Neural progenitor cell (in vitro differentiated cells): ENCODE measurements at regions not wholly inside any gene's neighbourhood (a gene's known extent, or its start where the extent isn't known, plus 50 kb on each side); places are given as distances from the start of the nearest gene placed in this dataset.

Experiments used
- DNase-seq: peaks from one replicate; pipeline ENCODE4 v3.0.0-alpha.2; 2016; ENCODE audit warnings: low spot score
- H2AFZ ChIP-seq: fragments of 200-600 bp; sonication (generic); replicated peaks from 2 replicates; pipeline ENCODE4 v1.6.1; 2016; ENCODE audit warnings: antibody characterized with exemption
- H3F3A ChIP-seq: fragments of 200-600 bp; sonication (generic); 2 replicates; pipeline ENCODE4 v1.6.1; 2016; ENCODE audit warnings: antibody characterized with exemption, low read depth
- H3K27ac ChIP-seq: fragments of 200-600 bp; sonication (generic); 2 replicates; pipeline ENCODE4 v1.5.1; 2016; ENCODE audit warnings: mild to moderate bottlenecking
- H3K27me3 ChIP-seq: fragments of 200-600 bp; sonication (generic); 2 replicates; pipeline ENCODE4 v1.6.1; 2016; ENCODE audit warnings: mild to moderate bottlenecking, moderate library complexity
- H3K36me3 ChIP-seq: fragments of 200-600 bp; sonication (generic); 2 replicates; pipeline ENCODE4 v1.5.1; 2016
- H3K4me1 ChIP-seq: fragments of 200-600 bp; sonication (generic); 2 replicates; pipeline ENCODE4 v1.6.1; 2016; ENCODE audit warnings: mixed run types
- H3K4me2 ChIP-seq: fragments of 200-600 bp; sonication (generic); 2 replicates; pipeline ENCODE4 v1.6.1; 2016
- H3K4me3 ChIP-seq: fragments of 200-600 bp; sonication (generic); 2 replicates; pipeline ENCODE4 v1.5.1; 2016
- H3K79me2 ChIP-seq: fragments of 200-600 bp; sonication (generic); 2 replicates; pipeline ENCODE4 v1.6.1; 2016; ENCODE audit warnings: low read depth
- H3K9ac ChIP-seq: fragments of 200-600 bp; sonication (generic); 2 replicates; pipeline ENCODE4 v1.6.1; 2016
- H3K9me3 ChIP-seq: fragments of 200-600 bp; sonication (generic); 2 replicates; pipeline ENCODE4 v1.5.1; 2016; ENCODE audit warnings: low read depth
- H4K20me1 ChIP-seq: fragments of 200-600 bp; sonication (generic); 2 replicates; pipeline ENCODE4 v1.6.1; 2016; ENCODE audit warnings: low read depth
- H3K27ac Mint-ChIP-seq: 3 replicates; pipeline ENCODE4 v1.8.0; 2021; ENCODE audit warnings: mixed read lengths
- H3K27me3 Mint-ChIP-seq: 2 replicates; pipeline ENCODE4 v1.8.0; 2022; ENCODE audit warnings: low read depth, mild to moderate bottlenecking, inconsistent platforms, moderate library complexity, mixed read lengths; ENCODE audit not compliant: insufficient read depth
- H3K36me3 Mint-ChIP-seq: 3 replicates; pipeline ENCODE4 v1.8.0; 2021; ENCODE audit warnings: mixed read lengths
- H3K4me1 Mint-ChIP-seq: 3 replicates; pipeline ENCODE4 v1.8.0; 2021; ENCODE audit warnings: mixed read lengths
- H3K4me3 Mint-ChIP-seq: 3 replicates; pipeline ENCODE4 v1.8.0; 2021; ENCODE audit warnings: mild to moderate bottlenecking, moderate library complexity, mixed read lengths
- H3K9me3 Mint-ChIP-seq: 3 replicates; pipeline ENCODE4 v1.8.0; 2020; ENCODE audit warnings: mixed read lengths
- EZH2 ChIP-seq: fragments of 200-600 bp; sonication (generic); IDR thresholded peaks from 2 replicates; pipeline ENCODE4 v1.6.1; 2017; ENCODE audit warnings: antibody characterized with exemption, mild to moderate bottlenecking, moderate library complexity
- EZH2phosphoT487 ChIP-seq: fragments of 200-600 bp; sonication (generic); IDR thresholded peaks from 2 replicates; pipeline ENCODE4 v1.6.1; 2017; ENCODE audit warnings: antibody characterized with exemption
- TF ChIP-seq, protein P1 (sequence below): fragments of 200-600 bp; sonication (generic); IDR thresholded peaks from 2 replicates; pipeline ENCODE4 v1.5.1; 2017; ENCODE audit warnings: antibody characterized with exemption, mild to moderate bottlenecking

DNA sequence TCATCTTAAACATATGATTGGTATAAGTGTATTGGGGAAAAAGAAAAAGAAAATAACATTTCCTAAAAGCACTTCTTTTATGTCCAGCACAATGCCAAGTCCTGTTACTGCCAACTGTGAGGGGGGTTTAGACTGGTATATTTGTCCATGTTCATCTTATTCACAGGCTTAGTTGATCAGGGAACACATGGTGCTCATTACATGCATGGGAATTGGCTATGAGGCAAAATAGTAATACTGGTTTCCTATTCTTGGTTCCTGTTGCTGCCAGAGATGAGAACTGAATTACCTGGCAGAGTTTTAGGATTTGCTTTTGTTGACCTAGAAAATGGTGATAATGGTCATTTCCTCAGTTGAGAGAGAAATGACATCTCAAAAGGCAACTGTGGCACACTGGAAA, 398.8 kb downstream of the DUSP10 start:
- H3K9me3 ChIP-seq: no peaks in the 10 kb centered on the region
- H3K9ac ChIP-seq: no peak overlapping the region
- H3K79me2 ChIP-seq: no peaks in the 10 kb centered on the region
- no peaks in the 10 kb centered on the region for H3K27me3 ChIP-seq
- no peak overlapping the region for H3K27ac Mint-ChIP-seq
- H3K4me1 Mint-ChIP-seq: no peaks in the 10 kb centered on the region
- H3K4me2 ChIP-seq: no peak overlapping the region
- H3F3A ChIP-seq: no peaks in the 10 kb centered on the region
- H4K20me1 ChIP-seq: no peaks in the 10 kb centered on the region
- no peaks in the 10 kb centered on the region for H3K36me3 ChIP-seq
- DNase-seq: no peak
- H3K27ac ChIP-seq: no peak overlapping the region
- no peak overlapping the region for H3K4me3 Mint-ChIP-seq
- H3K9me3 Mint-ChIP-seq: no peaks in the 10 kb centered on the region
- H3K36me3 Mint-ChIP-seq: no peaks in the 10 kb centered on the region
- H3K4me3 ChIP-seq: no peak overlapping the region
- peaks cover 6% of the 10 kb centered on the region for H3K27me3 Mint-ChIP-seq
- H2AFZ ChIP-seq: no peak overlapping the region
- TF ChIP-seq EZH2phosphoT487 (no peak), EZH2 (no peak)
- TF ChIP-seq, protein P1, sequence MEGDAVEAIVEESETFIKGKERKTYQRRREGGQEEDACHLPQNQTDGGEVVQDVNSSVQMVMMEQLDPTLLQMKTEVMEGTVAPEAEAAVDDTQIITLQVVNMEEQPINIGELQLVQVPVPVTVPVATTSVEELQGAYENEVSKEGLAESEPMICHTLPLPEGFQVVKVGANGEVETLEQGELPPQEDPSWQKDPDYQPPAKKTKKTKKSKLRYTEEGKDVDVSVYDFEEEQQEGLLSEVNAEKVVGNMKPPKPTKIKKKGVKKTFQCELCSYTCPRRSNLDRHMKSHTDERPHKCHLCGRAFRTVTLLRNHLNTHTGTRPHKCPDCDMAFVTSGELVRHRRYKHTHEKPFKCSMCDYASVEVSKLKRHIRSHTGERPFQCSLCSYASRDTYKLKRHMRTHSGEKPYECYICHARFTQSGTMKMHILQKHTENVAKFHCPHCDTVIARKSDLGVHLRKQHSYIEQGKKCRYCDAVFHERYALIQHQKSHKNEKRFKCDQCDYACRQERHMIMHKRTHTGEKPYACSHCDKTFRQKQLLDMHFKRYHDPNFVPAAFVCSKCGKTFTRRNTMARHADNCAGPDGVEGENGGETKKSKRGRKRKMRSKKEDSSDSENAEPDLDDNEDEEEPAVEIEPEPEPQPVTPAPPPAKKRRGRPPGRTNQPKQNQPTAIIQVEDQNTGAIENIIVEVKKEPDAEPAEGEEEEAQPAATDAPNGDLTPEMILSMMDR: no peak
- H3K4me1 ChIP-seq: no peaks in the 10 kb centered on the region

DNA sequence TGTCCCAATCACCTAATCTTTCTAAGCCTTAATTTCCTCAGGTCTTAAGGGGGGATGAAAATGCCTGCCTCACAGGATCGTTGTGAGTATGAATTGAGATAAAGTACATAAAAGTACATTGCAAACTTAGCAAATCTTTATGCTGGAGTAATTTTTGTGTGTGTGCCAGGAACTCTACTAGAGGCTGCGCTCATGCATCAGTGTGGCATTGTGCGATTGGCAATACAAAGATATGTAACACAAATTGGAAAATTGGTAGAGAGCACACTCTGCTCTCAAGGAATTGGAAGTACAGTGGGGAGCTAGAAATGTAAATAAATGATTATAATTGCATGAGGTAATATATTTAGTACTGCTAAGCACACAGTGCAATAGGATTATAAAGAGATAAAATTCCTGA, 398.3 kb downstream of the DUSP10 start:
- Mint-ChIP-seq H3K36me3 (no peaks in the 10 kb centered on the region), H3K27me3 (peaks cover 6% of the 10 kb centered on the region), H3K9me3 (no peaks in the 10 kb centered on the region), H3K4me3 (no peak overlapping the region), H3K4me1 (no peaks in the 10 kb centered on the region), H3K27ac (no peak overlapping the region)
- no peaks in the 10 kb centered on the region for H3K27me3 ChIP-seq
- no peak overlapping the region for H3K4me2 ChIP-seq
- no peak overlapping the region for H3K27ac ChIP-seq
- H4K20me1 ChIP-seq: no peaks in the 10 kb centered on the region
- no peaks in the 10 kb centered on the region for H3K4me1 ChIP-seq
- H3K36me3 ChIP-seq: no peaks in the 10 kb centered on the region
- no peak overlapping the region for H3K4me3 ChIP-seq
- TF ChIP-seq, protein P1: no peak
- no peak for TF ChIP-seq EZH2phosphoT487
- no peak for TF ChIP-seq EZH2
- no peaks in the 10 kb centered on the region for H3K9me3 ChIP-seq
- H3K79me2 ChIP-seq: no peaks in the 10 kb centered on the region
- no peak overlapping the region for H2AFZ ChIP-seq
- no peaks in the 10 kb centered on the region for H3F3A ChIP-seq
- no peak overlapping the region for H3K9ac ChIP-seq
- DNase-seq: no peak

DNA sequence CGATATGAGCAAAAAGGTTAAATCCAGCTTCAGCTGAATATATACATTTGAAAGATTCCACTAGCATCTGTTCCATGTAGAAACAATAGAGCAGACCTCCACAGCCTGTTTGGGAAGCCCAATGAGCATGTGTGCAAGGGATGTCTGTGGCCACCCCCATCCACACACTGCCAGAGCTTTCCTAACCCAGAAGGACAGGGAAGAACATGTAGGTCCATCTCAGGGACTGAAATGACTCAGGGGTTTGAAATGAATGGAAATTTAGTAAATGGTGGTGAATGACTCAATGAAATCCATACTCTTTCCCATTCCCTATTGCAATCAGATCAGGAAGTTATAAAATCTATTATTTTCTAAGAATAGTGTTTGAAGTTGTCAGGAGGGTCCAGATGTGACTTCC, 397.2 kb downstream of the DUSP10 start:
- no peaks in the 10 kb centered on the region for H3K27me3 ChIP-seq
- H3K9ac ChIP-seq: no peak overlapping the region
- H3K4me1 ChIP-seq: no peaks in the 10 kb centered on the region
- no peak overlapping the region for H3K4me3 Mint-ChIP-seq
- no peaks in the 10 kb centered on the region for H4K20me1 ChIP-seq
- no peak overlapping the region for H3K27ac ChIP-seq
- no peak overlapping the region for H3K27ac Mint-ChIP-seq
- no peak overlapping the region for H3K4me2 ChIP-seq
- no peaks in the 10 kb centered on the region for H3K36me3 ChIP-seq
- DNase-seq: no peak
- peaks cover 6% of the 10 kb centered on the region for H3K27me3 Mint-ChIP-seq
- no peaks in the 10 kb centered on the region for H3K36me3 Mint-ChIP-seq
- no peaks in the 10 kb centered on the region for H3K4me1 Mint-ChIP-seq
- H3K79me2 ChIP-seq: no peaks in the 10 kb centered on the region
- H3K9me3 Mint-ChIP-seq: no peaks in the 10 kb centered on the region
- H3K4me3 ChIP-seq: no peak overlapping the region
- TF ChIP-seq EZH2phosphoT487 (no peak), EZH2 (no peak)
- TF ChIP-seq, protein P1: no peak
- no peaks in the 10 kb centered on the region for H3K9me3 ChIP-seq
- no peak overlapping the region for H2AFZ ChIP-seq
- H3F3A ChIP-seq: no peaks in the 10 kb centered on the region

DNA sequence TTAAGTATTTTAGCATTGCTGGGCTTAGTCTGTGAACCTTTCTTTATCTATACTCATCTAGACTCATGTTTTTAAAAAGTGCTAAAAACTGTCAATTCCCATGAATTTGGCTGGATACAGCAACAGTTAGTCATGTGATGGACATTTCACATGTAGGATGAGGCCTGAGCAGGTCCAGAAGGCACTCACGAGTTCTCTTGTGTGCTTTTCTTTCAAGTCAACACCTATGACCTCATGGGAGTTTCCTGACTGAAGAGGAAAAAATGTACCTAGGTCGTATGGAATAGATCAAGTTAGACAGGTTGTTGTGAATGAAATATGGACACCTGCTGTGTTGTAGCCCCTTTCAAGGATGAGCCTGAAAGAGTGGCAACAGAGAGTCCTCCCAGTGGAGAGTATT, 394.2 kb downstream of the DUSP10 start:
- Histone ChIP-seq H3K4me2 (no peak overlapping the region), H3K27ac (no peak overlapping the region), H3K79me2 (no peaks in the 10 kb centered on the region), H3K4me1 (no peaks in the 10 kb centered on the region), H2AFZ (no peak overlapping the region), H4K20me1 (no peaks in the 10 kb centered on the region), H3K36me3 (no peaks in the 10 kb centered on the region), H3K9me3 (no peaks in the 10 kb centered on the region), H3K4me3 (no peak overlapping the region), H3K9ac (no peak overlapping the region), H3F3A (no peaks in the 10 kb centered on the region), H3K27me3 (no peaks in the 10 kb centered on the region)
- Mint-ChIP-seq H3K4me3 (no peak overlapping the region), H3K36me3 (no peaks in the 10 kb centered on the region), H3K4me1 (no peaks in the 10 kb centered on the region), H3K27ac (no peak overlapping the region), H3K9me3 (no peaks in the 10 kb centered on the region), H3K27me3 (peaks cover 4% of the 10 kb centered on the region)
- no peak for DNase-seq
- no peak for TF ChIP-seq EZH2
